ENCODE measurements at regions not wholly inside any gene's neighbourhood (a gene's known extent, or its start where the extent isn't known, plus 50 kb on each side); places are given as distances from the start of the nearest gene placed in this dataset.

- DNase-seq = no peak
- Histone ChIP-seq H3K27ac (ENCODE audit: low read depth in 1 of 2, low read length in 2 of 2) (no peak overlapping the region), H3K27me3 (ENCODE audit: control insufficient read depth in 1 of 2, insufficient read depth in 2 of 2, low read length in 2 of 2) (no peaks in the 10 kb centered on the region), H3K4me3 (ENCODE audit: low read length) (no peak overlapping the region), H3K36me3 (ENCODE audit: insufficient read depth, low read length) (no peaks in the 10 kb centered on the region), H3K9me3 (ENCODE audit: control insufficient read depth in 1 of 2, insufficient read depth in 1 of 2, low read length in 2 of 2) (no peaks in the 10 kb centered on the region), H3K4me1 (ENCODE audit: insufficient read depth, low read length) (no peaks in the 10 kb centered on the region)
- Mint-ChIP-seq H3K4me1 (ENCODE audit: low read depth) (no peaks in the 10 kb centered on the region), H3K27ac (no peak overlapping the region), H3K4me3 (no peak overlapping the region), H3K9me3 (no peaks in the 10 kb centered on the region), H3K27me3 (peaks cover 9% of the 10 kb centered on the region), H3K36me3 (ENCODE audit: low read depth) (no peaks in the 10 kb centered on the region)
- ChIA-PET POLR2A (no interaction called here), CTCF (no interaction called here)
- intact Hi-C loops (cut with DNase I, micrococcal nuclease) = no loop called here
- no peak for ATAC-seq (ENCODE audit: poor library complexity)
- TF ChIP-seq CTCF (IDR thresholded peaks at IDR 0.05) = no peak
These were observed 116.8 kb upstream of the SHB start for GRCh38 chr9:38185647-38186403.

GRCh38 chr9:38183994-38184568, 115.1 kb upstream of the SHB start:
- DNase-seq (no peak), ATAC-seq (ENCODE audit: poor library complexity) (no peak)
- Histone ChIP-seq H3K36me3 (ENCODE audit: insufficient read depth, low read length) (no peaks in the 10 kb centered on the region), H3K4me3 (ENCODE audit: low read length) (no peak overlapping the region), H3K27ac (ENCODE audit: low read depth in 1 of 2, low read length in 2 of 2) (no peak overlapping the region), H3K27me3 (ENCODE audit: control insufficient read depth in 1 of 2, insufficient read depth in 2 of 2, low read length in 2 of 2) (no peaks in the 10 kb centered on the region), H3K9me3 (ENCODE audit: control insufficient read depth in 1 of 2, insufficient read depth in 1 of 2, low read length in 2 of 2) (no peaks in the 10 kb centered on the region), H3K4me1 (ENCODE audit: insufficient read depth, low read length) (no peaks in the 10 kb centered on the region)
- Mint-ChIP-seq H3K4me3 (no peak overlapping the region), H3K9me3 (no peaks in the 10 kb centered on the region), H3K36me3 (ENCODE audit: low read depth) (no peaks in the 10 kb centered on the region), H3K4me1 (ENCODE audit: low read depth) (no peaks in the 10 kb centered on the region), H3K27me3 (peaks cover 9% of the 10 kb centered on the region), H3K27ac (no peak overlapping the region)
- ChIA-PET CTCF (no interaction called here), POLR2A (no interaction called here)
- TF ChIP-seq CTCF (IDR thresholded peaks at IDR 0.05) = no peak
- intact Hi-C loops (cut with DNase I, micrococcal nuclease) = no loop called here

GRCh38 chr9:38182321-38182720, 113.3 kb upstream of the SHB start:
- Mint-ChIP-seq H3K4me3 (no peak overlapping the region), H3K36me3 (ENCODE audit: low read depth) (no peaks in the 10 kb centered on the region), H3K4me1 (ENCODE audit: low read depth) (no peaks in the 10 kb centered on the region), H3K9me3 (no peaks in the 10 kb centered on the region), H3K27ac (no peak overlapping the region), H3K27me3 (peaks cover 9% of the 10 kb centered on the region)
- no peak overlapping the region for H3K27ac ChIP-seq (ENCODE audit: low read depth in 1 of 2, low read length in 2 of 2)
- no peaks in the 10 kb centered on the region for H3K9me3 ChIP-seq (ENCODE audit: control insufficient read depth in 1 of 2, insufficient read depth in 1 of 2, low read length in 2 of 2)
- ChIA-PET CTCF (no interaction called here), POLR2A (no interaction called here)
- H3K4me3 ChIP-seq (ENCODE audit: low read length) = no peak overlapping the region
- ATAC-seq (ENCODE audit: poor library complexity) = no peak
- no peaks in the 10 kb centered on the region for H3K4me1 ChIP-seq (ENCODE audit: insufficient read depth, low read length)
- TF ChIP-seq CTCF (IDR thresholded peaks at IDR 0.05) = no peak
- H3K36me3 ChIP-seq (ENCODE audit: insufficient read depth, low read length) = no peaks in the 10 kb centered on the region
- no peak for DNase-seq
- intact Hi-C loops (cut with DNase I, micrococcal nuclease) = no loop called here
- no peaks in the 10 kb centered on the region for H3K27me3 ChIP-seq (ENCODE audit: control insufficient read depth in 1 of 2, insufficient read depth in 2 of 2, low read length in 2 of 2)
